ENCODE measurements at regions not wholly inside any gene's neighbourhood (a gene's known extent, or its start where the extent isn't known, plus 50 kb on each side); places are given as distances from the start of the nearest gene placed in this dataset.

- no peak for TF ChIP-seq USF1 (IDR thresholded peaks at IDR 0.05; ENCODE audit: borderline replicate concordance, low read depth)
- TF ChIP-seq TCF12 (IDR thresholded peaks at IDR 0.05): no peak
Measured at GRCh38 chr4:42710761-42711160, 53.9 kb upstream of the ATP8A1 start (continued).

- H3F3A ChIP-seq (replicated peaks; ENCODE audit: insufficient read depth): no peaks in the 10 kb centered on the region
- TF ChIP-seq TEAD4 (IDR thresholded peaks at IDR 0.05; ENCODE audit: borderline replicate concordance, insufficient read depth) (no peak), FOSL2 (IDR thresholded peaks at IDR 0.05; ENCODE audit: borderline replicate concordance, low read depth) (no peak), TCF12 (IDR thresholded peaks at IDR 0.05) (no peak), PBX3 (IDR thresholded peaks at IDR 0.05) (no peak), CHD2 (IDR thresholded peaks at IDR 0.05; ENCODE audit: low read length, partially characterized antibody) (no peak), GATA2 (CRISPR knock-in tag; IDR thresholded peaks at IDR 0.05) (no peak), RFX5 (IDR thresholded peaks at IDR 0.05; ENCODE audit: low read length) (no peak), SIN3A (IDR thresholded peaks at IDR 0.05; ENCODE audit: borderline replicate concordance, low read depth, low read length) (no peak), EZH2phosphoT487 (IDR thresholded peaks at IDR 0.05; ENCODE audit: borderline replicate concordance, low read depth) (no peak), IRF3 (IDR thresholded peaks at IDR 0.05; ENCODE audit: low read depth, low read length) (no peak), YY1 (IDR thresholded peaks at IDR 0.05; ENCODE audit: low read depth) (no peak), USF2 (IDR thresholded peaks at IDR 0.05; ENCODE audit: borderline replicate concordance, low read depth, low read length) (no peak), CTCF (IDR thresholded peaks at IDR 0.05) (no peak)
- CTCF ChIA-PET: interaction anchor here (0.9 kb wide), 1 partner anchor 55 kb away, joined by 3 read pairs; no protein-coding TSS in a partner anchor
- H3K79me2 ChIP-seq (ENCODE audit: insufficient read depth): no peaks in the 10 kb centered on the region
- POLR2A ChIA-PET: no interaction called here
- DNase-seq: no peak
- H3K36me3 ChIP-seq (replicated peaks in 1 of 2; ENCODE audit: control insufficient read depth in 1 of 2, insufficient read depth in 2 of 2, low read length in 1 of 2): no peaks in the 10 kb centered on the region
- H3K27me3 ChIP-seq (ENCODE audit: insufficient read depth): no peaks in the 10 kb centered on the region
- H3K4me3 ChIP-seq (ENCODE audit: low read depth in 2 of 2, low read length in 1 of 2): no peak overlapping the region
- WGBS (ENCODE audit: low lambda C conversion rate): 29% methylated on average over 5 of the region's 5 CpGs
- no peak overlapping the region for H3K27ac ChIP-seq (ENCODE audit: low read depth in 2 of 2, low read length in 1 of 2)
- H3K9me2 ChIP-seq: no peaks in the 10 kb centered on the region
- no peaks in the 10 kb centered on the region; the same call in 1 of the 2 replicates for H3K9me3 ChIP-seq
- H4K20me1 ChIP-seq (ENCODE audit: insufficient read depth): no peaks in the 10 kb centered on the region
- H3K4me1 ChIP-seq (ENCODE audit: control insufficient read depth in 1 of 2, insufficient read depth in 2 of 2, low read depth in 1 of 2, low read length in 1 of 2): peaks cover 0 to 7% of the 10 kb centered on the region in 2 experiments; a peak in 2 of 4 replicates
- no peak overlapping the region for H3K4me2 ChIP-seq
- no peak overlapping the region for H3K9ac ChIP-seq
- no peak overlapping the region for H2AFZ ChIP-seq (ENCODE audit: low read depth)
Measured at GRCh38 chr4:42710329-42710728, 53.4 kb upstream of the ATP8A1 start.
